Tibial artery (tissue), 4 donors: ENCODE measurements at regions not wholly inside any gene's neighbourhood (a gene's known extent, or its start where the extent isn't known, plus 50 kb on each side); places are given as distances from the start of the nearest gene placed in this dataset.

ENCODE experiments used
- DNase-seq, 2 donors: peaks; one replicate each; pipeline ENCODE4 v3.0.0-alpha.2; 2019
- H3K27ac ChIP-seq, 2 donors: fragments of 200-600 bp; sonication (generic) in 1 of 2; 1 replicate in 1 of 2; 2 replicates in 1 of 2; pipeline ENCODE4 v1.5.1; 2018 to 2019; ENCODE audit warnings: mild to moderate bottlenecking in 1 of 2
- H3K27me3 ChIP-seq, 2 donors: fragments of 200-600 bp; sonication (generic) in 1 of 2; one replicate each; pipeline versions ENCODE4 v1.5.1 to v1.6.0; 2016 to 2019
- H3K36me3 ChIP-seq, 3 donors: fragments of 200-600 bp; sonication (generic) in 2 of 3; one replicate each; pipeline ENCODE4 v1.5.1; 2016 to 2019; ENCODE audit warnings: mild to moderate bottlenecking in 2 of 3
- H3K4me1 ChIP-seq, 4 donors: fragments of 200-600 bp; sonication (generic) in 2 of 4; 1 replicate in 3 of 4; 2 replicates in 1 of 4; pipeline ENCODE4 v1.5.1; 2016 to 2019
- H3K4me3 ChIP-seq, 2 donors: fragments of 200-600 bp; sonication (generic) in 1 of 2; 1 replicate in 1 of 2; 2 replicates in 1 of 2; pipeline ENCODE4 v1.5.1; 2018 to 2019; ENCODE audit warnings: mild to moderate bottlenecking in 2 of 2
- H3K9me3 ChIP-seq, 3 donors: fragments of 200-600 bp; sonication (generic) in 1 of 3; one replicate each; pipeline ENCODE4 v1.5.1; 2016 to 2019
- intact Hi-C: fragments of 100-400 bp; cut with DNase I; formaldehyde crosslinking; loops from one replicate; pipeline ENCODE4 v1.15.0; 2023; ENCODE audit warnings: low total_unique reads
- TF ChIP-seq, protein P1 (sequence below), 2 experiments: fragments of 200-600 bp in 1 of 2; fragments of 450-650 bp in 1 of 2; IDR thresholded peaks; one replicate each; pipeline ENCODE4 v1.5.1; 2017 to 2019; ENCODE audit warnings: antibody characterized with exemption in 2 of 2, mild to moderate bottlenecking in 1 of 2, moderate library complexity in 1 of 2

DNA sequence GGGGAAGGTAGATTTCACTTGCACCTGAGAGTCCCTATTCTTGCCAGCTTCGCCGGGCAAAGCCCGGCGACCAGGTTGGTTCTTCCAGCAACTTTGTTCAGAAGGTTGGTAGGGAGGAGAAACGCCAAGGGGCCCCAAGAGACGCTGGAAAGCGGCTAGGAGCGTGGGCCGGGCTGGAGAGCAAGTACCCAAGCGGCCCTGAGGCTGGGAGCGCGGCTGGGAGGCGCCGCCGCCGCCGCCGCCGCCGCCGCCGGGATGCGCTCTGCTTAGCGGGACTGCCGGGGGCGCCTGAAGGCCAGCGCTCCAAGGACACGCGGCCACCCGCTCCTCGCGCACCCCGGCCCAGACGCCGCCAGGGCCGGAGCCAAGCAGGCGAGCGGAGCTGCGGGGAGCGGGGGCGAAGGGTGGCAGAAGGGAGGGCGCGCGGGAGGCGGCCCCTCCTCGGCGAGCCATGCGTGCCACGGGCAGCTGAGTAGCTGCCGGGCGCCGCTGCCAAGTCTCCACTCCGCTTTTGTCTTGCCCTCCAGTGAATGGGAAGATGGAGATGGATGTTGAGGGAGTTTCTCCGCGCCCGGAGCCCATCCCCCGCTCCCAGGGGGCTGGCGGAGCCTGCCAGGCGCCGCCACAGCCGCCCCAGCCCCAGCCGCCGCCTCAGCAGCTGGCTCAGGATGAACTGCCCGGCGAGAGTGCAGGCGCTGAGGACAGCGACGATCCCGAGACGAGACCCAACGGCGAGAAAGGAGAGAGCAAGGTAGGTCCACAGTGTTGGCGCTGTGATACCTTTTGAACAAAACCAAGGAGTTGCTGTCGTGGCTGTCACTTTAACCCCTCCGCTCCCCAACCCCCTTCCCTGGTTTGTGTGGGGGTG is 227.4 kb upstream of the AZI2 start:
- TF ChIP-seq, protein P1, sequence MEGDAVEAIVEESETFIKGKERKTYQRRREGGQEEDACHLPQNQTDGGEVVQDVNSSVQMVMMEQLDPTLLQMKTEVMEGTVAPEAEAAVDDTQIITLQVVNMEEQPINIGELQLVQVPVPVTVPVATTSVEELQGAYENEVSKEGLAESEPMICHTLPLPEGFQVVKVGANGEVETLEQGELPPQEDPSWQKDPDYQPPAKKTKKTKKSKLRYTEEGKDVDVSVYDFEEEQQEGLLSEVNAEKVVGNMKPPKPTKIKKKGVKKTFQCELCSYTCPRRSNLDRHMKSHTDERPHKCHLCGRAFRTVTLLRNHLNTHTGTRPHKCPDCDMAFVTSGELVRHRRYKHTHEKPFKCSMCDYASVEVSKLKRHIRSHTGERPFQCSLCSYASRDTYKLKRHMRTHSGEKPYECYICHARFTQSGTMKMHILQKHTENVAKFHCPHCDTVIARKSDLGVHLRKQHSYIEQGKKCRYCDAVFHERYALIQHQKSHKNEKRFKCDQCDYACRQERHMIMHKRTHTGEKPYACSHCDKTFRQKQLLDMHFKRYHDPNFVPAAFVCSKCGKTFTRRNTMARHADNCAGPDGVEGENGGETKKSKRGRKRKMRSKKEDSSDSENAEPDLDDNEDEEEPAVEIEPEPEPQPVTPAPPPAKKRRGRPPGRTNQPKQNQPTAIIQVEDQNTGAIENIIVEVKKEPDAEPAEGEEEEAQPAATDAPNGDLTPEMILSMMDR (IDR thresholded peaks at IDR 0.05): no peak
- intact Hi-C loops: no loop called here
- H3K27me3 ChIP-seq: no peaks in the 10 kb centered on the region
- peak in 1 of 2 donors; percentile 70 for DNase-seq
- H3K27ac ChIP-seq: peak overlapping the region; percentile 72 to 82
- peak overlapping the region; percentile 68 to 84 for H3K4me3 ChIP-seq
- H3K4me1 ChIP-seq: peaks cover 0 to 21% (median 5%) of the 10 kb centered on the region in 4 donors
- H3K36me3 ChIP-seq: no peaks in the 10 kb centered on the region
- no peaks in the 10 kb centered on the region for H3K9me3 ChIP-seq

DNA sequence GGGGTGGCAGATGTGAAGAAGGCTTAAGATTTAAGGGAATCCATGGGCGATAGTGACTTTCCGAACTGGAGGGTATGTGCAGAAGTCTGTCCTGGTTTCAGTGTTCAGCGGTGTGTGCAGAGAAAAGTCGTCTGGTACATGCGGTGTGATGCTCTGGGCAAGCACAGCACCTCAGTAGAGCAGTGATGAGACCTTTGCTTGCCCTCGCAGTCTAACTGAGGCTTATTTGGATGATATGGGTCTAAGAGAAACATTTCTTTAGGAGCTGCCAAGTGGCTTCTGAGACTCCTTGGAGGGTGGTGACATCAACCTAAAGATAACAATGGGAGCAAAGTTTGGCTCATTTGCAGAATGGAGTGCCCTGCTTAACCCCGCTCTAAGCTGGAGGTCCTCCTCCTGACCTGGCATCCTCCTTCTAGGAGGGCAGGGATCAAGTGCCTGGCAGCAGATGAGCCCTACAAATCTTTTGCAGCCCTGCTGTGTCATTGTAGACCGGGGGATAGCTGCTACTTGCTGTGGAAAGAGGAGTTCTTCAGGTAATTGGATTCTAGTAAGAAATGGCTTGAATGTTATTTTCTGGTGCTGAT is 228.1 kb upstream of the AZI2 start:
- H3K27me3 ChIP-seq: no peaks in the 10 kb centered on the region
- H3K36me3 ChIP-seq: no peaks in the 10 kb centered on the region
- H3K9me3 ChIP-seq: no peaks in the 10 kb centered on the region
- TF ChIP-seq, protein P1 (IDR thresholded peaks at IDR 0.05): no peak
- H3K4me1 ChIP-seq: peaks cover 0 to 21% (median 5%) of the 10 kb centered on the region in 4 donors
- no peak for DNase-seq
- H3K4me3 ChIP-seq: peak overlapping the region; percentile 68 to 84
- peak overlapping the region; percentile 72 to 82 for H3K27ac ChIP-seq
- intact Hi-C loops: no loop called here

DNA sequence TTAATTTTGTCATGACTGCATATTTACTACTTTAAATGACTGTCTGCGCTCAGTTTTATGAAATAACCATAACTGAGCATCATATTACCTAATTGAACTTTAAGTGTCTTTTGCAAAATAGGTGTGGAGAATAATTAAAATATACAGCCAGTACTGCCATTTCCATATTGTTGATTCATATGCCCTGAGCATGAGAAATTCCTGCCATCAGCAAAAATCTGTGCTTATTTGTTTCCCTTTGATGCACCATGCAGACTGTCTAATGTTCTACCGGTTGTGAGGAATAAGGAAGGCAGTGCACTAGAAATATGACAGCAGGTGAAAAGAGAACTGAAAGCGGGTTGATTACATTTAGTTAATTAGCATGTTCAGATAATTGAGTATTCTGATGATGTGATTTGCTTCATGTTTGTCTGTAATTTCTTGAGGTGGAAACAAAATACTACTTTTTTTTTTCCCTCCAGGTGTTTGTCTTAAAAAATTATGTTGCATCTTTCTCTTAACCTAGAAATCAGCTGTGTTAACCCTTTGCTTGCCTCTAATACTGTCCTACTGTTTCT is 229.4 kb upstream of the AZI2 start:
- Histone ChIP-seq H3K4me3 (no peak overlapping the region), H3K9me3 (no peaks in the 10 kb centered on the region), H3K4me1 (peaks cover 0 to 21% (median 5%) of the 10 kb centered on the region in 4 donors), H3K36me3 (no peaks in the 10 kb centered on the region), H3K27ac (no peak overlapping the region), H3K27me3 (no peaks in the 10 kb centered on the region)
- no peak for DNase-seq
- intact Hi-C loops: no loop called here
- TF ChIP-seq, protein P1 (IDR thresholded peaks at IDR 0.05): no peak

DNA sequence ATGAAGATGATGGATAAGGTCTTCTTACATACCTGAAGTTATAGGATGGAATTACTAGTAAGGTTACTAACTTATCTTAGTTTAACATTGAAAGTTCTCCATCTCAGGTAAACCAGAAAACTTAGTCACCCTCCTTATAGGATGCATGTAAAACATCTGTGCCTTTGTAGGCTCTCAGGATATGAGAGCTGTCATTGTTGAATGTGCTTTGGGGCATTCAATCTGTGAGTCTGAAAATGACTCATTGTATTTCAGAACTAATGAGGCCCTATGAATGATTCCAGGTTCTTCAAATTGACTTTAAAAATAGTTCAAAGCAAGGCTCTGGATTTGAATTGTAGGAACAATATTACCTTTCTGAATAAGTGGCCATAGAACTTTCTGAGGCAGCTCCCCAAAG is 237.7 kb upstream of the AZI2 start:
- intact Hi-C loops: no loop called here
- H3K27ac ChIP-seq: no peak overlapping the region
- TF ChIP-seq, protein P1 (IDR thresholded peaks at IDR 0.05): no peak
- no peak overlapping the region for H3K4me3 ChIP-seq
- H3K36me3 ChIP-seq: no peaks in the 10 kb centered on the region
- no peaks in the 10 kb centered on the region for H3K9me3 ChIP-seq
- H3K4me1 ChIP-seq: peaks cover 0 to 9% (median 0%) of the 10 kb centered on the region in 4 donors
- H3K27me3 ChIP-seq: no peaks in the 10 kb centered on the region
- DNase-seq: no peak

DNA sequence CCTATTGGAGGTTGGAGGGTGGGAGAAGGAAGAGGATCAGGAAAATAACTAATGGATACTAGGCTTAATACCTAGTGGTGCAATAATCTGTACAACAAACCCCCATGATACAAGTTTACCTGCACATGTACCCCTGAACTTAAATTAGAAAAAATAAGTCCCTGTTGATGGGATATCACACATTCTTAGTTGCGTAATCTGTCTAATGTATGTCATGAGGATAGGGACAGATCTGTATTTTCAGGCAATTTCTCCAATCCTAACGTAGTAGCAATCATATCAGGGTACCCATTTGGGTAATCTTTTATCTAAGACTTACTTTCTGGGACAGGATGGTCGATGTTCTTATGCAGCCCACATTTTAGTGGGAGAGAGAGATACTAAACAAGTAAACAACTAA is 239.1 kb upstream of the AZI2 start:
- H3K27me3 ChIP-seq: no peaks in the 10 kb centered on the region

More for the DNA sequence above, 239.1 kb upstream of the AZI2 start:
- no peaks in the 10 kb centered on the region for H3K9me3 ChIP-seq
- peaks cover 0 to 9% (median 0%) of the 10 kb centered on the region in 4 donors for H3K4me1 ChIP-seq
- intact Hi-C loops: no loop called here
- H3K4me3 ChIP-seq: no peak overlapping the region
- TF ChIP-seq, protein P1 (IDR thresholded peaks at IDR 0.05): no peak
- H3K27ac ChIP-seq: no peak overlapping the region
- H3K36me3 ChIP-seq: no peaks in the 10 kb centered on the region
- no peak for DNase-seq
